Activated CD4-positive, alpha-beta T cell treated with anti-CD3 and anti-CD28 coated beads for 36 hours (primary cell): ENCODE measurements at regions not wholly inside any gene's neighbourhood (a gene's known extent, or its start where the extent isn't known, plus 50 kb on each side); places are given as distances from the start of the nearest gene placed in this dataset.

Experiments
- ATAC-seq: fragments of 200-7000 bp; cut with Tn5 transposase; one replicate; pipeline ENCODE4 v1.10.0; 2021; ENCODE audit warnings: mild to moderate bottlenecking, moderate library complexity
- CTCF ChIA-PET: fragments of 350-600 bp; sonication (Branson Sonifier 250); formaldehyde crosslinking; loops from one replicate; lab custom pipeline; 2021; ENCODE audit warnings: antibody characterized with exemption; lab: Charles Lee
- POLR2A ChIA-PET: fragments of 350-600 bp; sonication (Branson Sonifier 250); formaldehyde crosslinking; loops from one replicate; lab custom pipeline; 2021; ENCODE audit warnings: antibody characterized with exemption, inconsistent platforms; lab: Charles Lee
- DNase-seq: peaks from one replicate; pipeline ENCODE4 v3.0.0-alpha.2; 2020
- H3K27ac Mint-ChIP-seq: one replicate; pipeline ENCODE4 v1.8.0; 2021; ENCODE audit warnings: mixed read lengths
- H3K27me3 Mint-ChIP-seq: one replicate; pipeline ENCODE4 v1.8.0; 2021; ENCODE audit warnings: mixed read lengths
- H3K36me3 Mint-ChIP-seq: one replicate; pipeline ENCODE4 v1.8.0; 2021; ENCODE audit warnings: low read depth, mixed read lengths
- H3K4me1 Mint-ChIP-seq: one replicate; pipeline ENCODE4 v1.8.0; 2021; ENCODE audit warnings: mixed read lengths
- H3K4me3 Mint-ChIP-seq: one replicate; pipeline ENCODE4 v1.8.0; 2021; ENCODE audit warnings: mild to moderate bottlenecking, moderate library complexity, mixed read lengths
- H3K9me3 Mint-ChIP-seq: one replicate; pipeline ENCODE4 v1.8.0; 2021; ENCODE audit warnings: low read depth, mixed read lengths
- intact Hi-C, 2 experiments: fragments of 100-400 bp; cut with DNase I in 1 of 2; cut with micrococcal nuclease in 1 of 2; formaldehyde crosslinking; loops; one replicate each; pipeline versions ENCODE4 v1.14.2 to v1.15.1; 2022 to 2024; cut with DNase I, micrococcal nuclease

GRCh38 chr15:69958496-69959084 is 139.1 kb downstream of the TLE3 start:
- Mint-ChIP-seq H3K36me3 (no peaks in the 10 kb centered on the region), H3K4me1 (no peaks in the 10 kb centered on the region), H3K27ac (no peak overlapping the region), H3K4me3 (no peak overlapping the region), H3K9me3 (no peaks in the 10 kb centered on the region), H3K27me3 (no peaks in the 10 kb centered on the region)
- peak; percentile 57 for ATAC-seq
- ChIA-PET CTCF (interaction anchor here (0.5 to 0.7 kb wide), 2 partner anchors 495 to 1511 kb away, joined by 3 read pairs; no protein-coding TSS in a partner anchor), POLR2A (no interaction called here)
- intact Hi-C loops, result no loop called here
- DNase-seq, result no peak

DNA sequence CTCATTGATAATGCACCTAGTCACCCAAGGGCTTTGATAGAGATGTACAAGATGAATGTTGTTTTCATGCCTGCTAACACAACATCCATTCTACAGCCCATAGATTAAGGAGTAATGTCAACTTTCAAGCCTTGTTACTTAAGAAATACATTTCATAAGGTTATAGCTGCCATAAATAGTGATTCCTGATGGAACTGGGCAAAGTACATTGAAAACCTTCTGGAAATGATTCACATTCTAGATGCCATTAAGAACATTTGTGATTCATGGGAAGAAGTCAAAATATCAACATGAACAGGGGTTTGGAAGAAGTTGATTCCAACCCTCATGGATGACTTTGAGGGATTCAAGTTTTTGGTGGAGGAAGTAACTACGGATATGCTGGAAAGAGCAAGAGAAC is 135.2 kb downstream of the TLE3 start:
- intact Hi-C loops, result no loop called here
- POLR2A ChIA-PET, result no interaction called here
- H3K9me3 Mint-ChIP-seq, result no peaks in the 10 kb centered on the region

DNA sequence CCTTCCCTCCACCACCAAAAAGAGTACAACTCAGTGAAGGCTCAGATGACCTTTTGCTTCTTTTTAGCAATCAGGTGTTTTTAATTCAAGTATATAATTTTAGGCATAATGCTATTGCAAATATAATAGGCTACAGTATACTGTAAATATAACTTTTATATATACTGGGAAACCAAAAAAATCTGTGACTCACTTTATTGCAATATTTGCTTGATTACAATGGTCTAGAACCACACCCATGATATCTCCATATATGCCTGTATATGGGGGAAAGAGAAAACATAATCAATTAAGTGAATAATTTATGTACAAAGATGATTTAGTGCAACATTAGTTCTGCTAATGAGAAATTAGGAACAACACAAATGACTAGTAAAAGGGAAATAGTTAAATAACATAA is 134.3 kb downstream of the TLE3 start:
- no peaks in the 10 kb centered on the region for H3K9me3 Mint-ChIP-seq
- ChIA-PET CTCF (no interaction called here), POLR2A (no interaction called here)
- no peak for DNase-seq
- intact Hi-C loops, result no loop called here
- H3K27me3 Mint-ChIP-seq, result no peaks in the 10 kb centered on the region
- H3K27ac Mint-ChIP-seq, result no peak overlapping the region
- H3K4me3 Mint-ChIP-seq, result no peak overlapping the region
- H3K36me3 Mint-ChIP-seq, result no peaks in the 10 kb centered on the region
- no peak for ATAC-seq
- H3K4me1 Mint-ChIP-seq, result no peaks in the 10 kb centered on the region

More for the DNA sequence above, 135.2 kb downstream of the TLE3 start:
- CTCF ChIA-PET, result interaction anchor here (0.7 kb wide), 1 partner anchor 250 kb away, joined by 3 read pairs; no protein-coding TSS in a partner anchor
- Mint-ChIP-seq H3K4me1 (no peaks in the 10 kb centered on the region), H3K27me3 (no peaks in the 10 kb centered on the region), H3K27ac (no peak overlapping the region), H3K36me3 (no peaks in the 10 kb centered on the region), H3K4me3 (no peak overlapping the region)
- ATAC-seq (no peak), DNase-seq (no peak)

- H3K4me3 Mint-ChIP-seq, result no peak overlapping the region
- no peak for ATAC-seq
- no peaks in the 10 kb centered on the region for H3K36me3 Mint-ChIP-seq
- ChIA-PET POLR2A (no interaction called here), CTCF (interaction anchor here (0.7 to 1.7 kb wide), 3 partner anchors 12 to 641 kb away, joined by 3 to 5 read pairs (median 4); no protein-coding TSS in a partner anchor)
- H3K4me1 Mint-ChIP-seq, result no peaks in the 10 kb centered on the region
- H3K27me3 Mint-ChIP-seq, result peaks cover 16% of the 10 kb centered on the region
- DNase-seq, result no peak
- no peak overlapping the region for H3K27ac Mint-ChIP-seq
- intact Hi-C loops, result no loop called here
- no peaks in the 10 kb centered on the region for H3K9me3 Mint-ChIP-seq
These were observed 125.9 kb downstream of the TLE3 start for GRCh38 chr15:69971771-69972170.

- ATAC-seq, result no peak
- intact Hi-C loops, result no loop called here
These were observed 125.3 kb downstream of the TLE3 start for GRCh38 chr15:69972436-69972835.

DNA sequence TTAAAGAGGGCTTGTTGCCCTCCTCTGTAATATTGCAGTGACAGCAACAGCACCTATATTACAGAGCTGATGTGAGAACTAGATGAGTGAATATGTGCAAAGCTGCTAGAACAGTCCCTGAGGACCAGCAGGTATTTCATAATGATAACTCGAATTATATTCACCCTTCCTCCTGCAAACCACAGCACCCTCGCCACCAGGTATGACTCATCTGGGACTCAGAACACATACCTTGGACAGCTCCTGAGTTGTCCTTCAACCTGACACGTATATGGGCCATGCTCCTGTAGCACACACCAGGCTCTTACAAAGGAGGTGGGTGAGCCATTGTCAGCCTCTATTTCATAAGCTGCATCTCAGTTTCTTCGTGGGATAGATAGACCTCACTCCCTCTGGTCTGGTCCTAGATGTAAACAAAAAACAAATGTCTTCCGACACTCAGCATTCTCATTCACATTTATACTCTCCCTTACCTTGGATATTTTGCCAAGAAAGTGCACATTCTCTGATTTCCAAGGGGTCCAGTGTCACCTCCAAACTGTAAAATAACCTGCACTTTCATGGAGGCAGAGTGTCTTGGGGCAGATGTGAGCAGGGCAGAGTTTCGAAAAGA is 124.5 kb downstream of the TLE3 start:
- Mint-ChIP-seq H3K27me3 (peaks cover 20% of the 10 kb centered on the region), H3K27ac (no peak overlapping the region), H3K9me3 (no peaks in the 10 kb centered on the region), H3K4me1 (no peaks in the 10 kb centered on the region), H3K36me3 (no peaks in the 10 kb centered on the region), H3K4me3 (no peak overlapping the region)
- peak; percentile 69 for DNase-seq
- peak; percentile 78 for ATAC-seq
- intact Hi-C loops, result no loop called here
- CTCF ChIA-PET, result interaction anchor here (1.7 kb wide), 1 partner anchor 11 kb away, joined by 5 read pairs; no protein-coding TSS in a partner anchor
- POLR2A ChIA-PET, result interaction anchor here (0.6 kb wide), 1 partner anchor 12 kb away, joined by 4 read pairs; no protein-coding TSS in a partner anchor

More at GRCh38 chr15:69972436-69972835, 125.3 kb downstream of the TLE3 start:
- Mint-ChIP-seq H3K27me3 (peaks cover 16% of the 10 kb centered on the region), H3K4me3 (no peak overlapping the region), H3K27ac (no peak overlapping the region), H3K4me1 (no peaks in the 10 kb centered on the region), H3K9me3 (no peaks in the 10 kb centered on the region), H3K36me3 (no peaks in the 10 kb centered on the region)
- POLR2A ChIA-PET, result no interaction called here
- CTCF ChIA-PET, result interaction anchor here (0.7 to 1.7 kb wide), 3 partner anchors 12 to 641 kb away, joined by 3 to 5 read pairs (median 4); no protein-coding TSS in a partner anchor
- no peak for DNase-seq

DNA sequence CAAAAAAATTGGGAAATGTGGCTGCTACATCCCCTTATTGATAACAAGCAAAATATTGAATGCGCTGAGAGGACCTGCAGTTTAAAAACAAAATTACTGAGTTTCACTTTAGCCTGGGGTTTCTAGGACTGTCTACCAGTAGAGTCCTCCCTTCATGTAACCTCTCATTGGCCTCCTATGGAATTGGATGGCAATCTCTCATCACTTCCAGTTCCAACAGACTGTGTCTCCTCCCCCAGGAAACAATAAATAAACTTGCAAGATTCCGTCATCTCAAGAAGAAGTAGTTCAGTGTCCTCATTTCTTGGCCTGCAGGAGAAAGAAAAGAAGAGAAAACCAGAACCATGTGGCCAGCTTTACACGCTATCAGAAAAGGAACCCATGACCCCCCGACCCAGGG is 123.8 kb downstream of the TLE3 start:
- ATAC-seq, result no peak
- Mint-ChIP-seq H3K27me3 (peaks cover 20% of the 10 kb centered on the region), H3K4me3 (no peak overlapping the region), H3K9me3 (no peaks in the 10 kb centered on the region), H3K27ac (no peak overlapping the region), H3K36me3 (no peaks in the 10 kb centered on the region), H3K4me1 (no peaks in the 10 kb centered on the region)
- ChIA-PET CTCF (no interaction called here), POLR2A (interaction anchor here (0.6 kb wide), 1 partner anchor 12 kb away, joined by 4 read pairs; no protein-coding TSS in a partner anchor)
- intact Hi-C loops, result no loop called here
- DNase-seq, result no peak

GRCh38 chr15:69974321-69974720 is 123.4 kb downstream of the TLE3 start:
- Mint-ChIP-seq H3K36me3 (no peaks in the 10 kb centered on the region), H3K27ac (no peak overlapping the region), H3K9me3 (no peaks in the 10 kb centered on the region), H3K27me3 (peaks cover 21% of the 10 kb centered on the region), H3K4me3 (no peak overlapping the region), H3K4me1 (no peaks in the 10 kb centered on the region)
- ChIA-PET POLR2A (no interaction called here), CTCF (no interaction called here)
- DNase-seq, result no peak
- intact Hi-C loops, result no loop called here
- ATAC-seq, result no peak

DNA sequence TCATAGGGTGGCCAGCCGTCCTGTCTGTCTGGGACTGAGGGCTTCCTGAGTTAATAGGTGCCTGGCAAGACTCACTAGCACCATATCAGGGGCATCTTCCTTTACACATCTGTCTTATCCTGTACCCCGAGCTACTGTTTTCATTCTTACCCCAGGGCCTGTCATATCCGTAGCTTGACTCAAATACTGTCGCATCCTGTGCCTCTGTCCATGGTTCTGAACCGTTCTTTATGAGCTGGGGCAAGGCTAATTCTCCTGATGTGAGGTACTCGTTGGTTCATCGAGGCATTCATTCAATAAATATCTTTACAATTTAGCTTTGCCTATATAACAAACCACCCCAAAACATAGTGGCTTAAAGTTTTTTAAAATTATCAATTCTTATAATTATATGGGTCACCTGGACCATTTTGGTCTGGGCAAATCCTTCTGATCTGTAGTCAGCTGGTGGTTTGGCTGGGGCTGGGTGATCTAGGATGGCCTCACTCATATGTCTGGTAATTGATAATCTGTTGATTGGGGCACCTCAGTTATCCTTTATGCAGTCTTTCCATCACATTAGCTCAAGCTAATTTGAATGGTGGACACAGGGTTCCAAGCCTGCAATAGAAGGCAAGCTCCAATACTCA is 121.2 kb downstream of the TLE3 start:
- ChIA-PET POLR2A (interaction anchor here (0.5 to 1.0 kb wide), 2 partner anchors 26 to 130 kb away, joined by 3 to 6 read pairs; no protein-coding TSS in a partner anchor), CTCF (interaction anchor here (0.6 to 1.1 kb wide), 4 partner anchors 9 to 380 kb away, joined by 3 to 5 read pairs (median 4); no protein-coding TSS in a partner anchor)
- Mint-ChIP-seq H3K4me1 (no peaks in the 10 kb centered on the region), H3K4me3 (no peak overlapping the region), H3K36me3 (no peaks in the 10 kb centered on the region), H3K27ac (no peak overlapping the region), H3K27me3 (peaks cover 27% of the 10 kb centered on the region), H3K9me3 (no peaks in the 10 kb centered on the region)
- intact Hi-C loops, result loop anchor here in 1 of 2 experiments (5.0 kb wide), 1 partner anchor 249 kb away; no protein-coding TSS in a partner anchor
- ATAC-seq, result peak; percentile 92
- peak; percentile 80 for DNase-seq

- intact Hi-C loops, result loop anchor here in 1 of 2 experiments (5.0 kb wide), 1 partner anchor 251 kb away; no protein-coding TSS in a partner anchor
These were observed 119.1 kb downstream of the TLE3 start for GRCh38 chr15:69978603-69979002.

DNA sequence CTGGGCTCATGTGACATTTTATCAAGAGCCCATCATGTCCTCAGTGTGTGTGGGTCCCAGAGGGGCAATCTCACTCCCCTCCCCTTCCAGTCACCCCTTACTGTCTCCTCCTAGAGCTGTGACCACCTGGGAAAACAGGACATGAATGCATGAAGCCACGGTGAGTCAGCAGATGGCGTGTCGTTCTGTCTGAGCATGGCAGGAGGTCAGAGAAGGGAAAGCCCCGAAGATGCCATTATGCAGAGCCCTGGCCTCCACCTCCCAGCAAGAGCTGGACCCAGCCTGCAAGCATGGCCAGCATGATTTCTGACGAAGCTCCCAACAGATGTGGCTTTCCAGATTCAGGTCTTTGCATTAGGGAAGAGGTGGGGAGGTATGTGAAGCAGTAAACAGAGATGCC is 118.5 kb downstream of the TLE3 start:
- Mint-ChIP-seq H3K4me1 (no peaks in the 10 kb centered on the region), H3K9me3 (no peaks in the 10 kb centered on the region), H3K27me3 (peaks cover 16% of the 10 kb centered on the region), H3K36me3 (no peaks in the 10 kb centered on the region), H3K4me3 (no peak overlapping the region), H3K27ac (no peak overlapping the region)
- no peak for DNase-seq
- ChIA-PET POLR2A (no interaction called here), CTCF (no interaction called here)
- intact Hi-C loops, result loop anchor here in 1 of 2 experiments (5.0 kb wide), 1 partner anchor 252 kb away; no protein-coding TSS in a partner anchor
- ATAC-seq, result no peak

More at GRCh38 chr15:69978603-69979002, 119.1 kb downstream of the TLE3 start:
- DNase-seq, result no peak
- peaks cover 20% of the 10 kb centered on the region for H3K27me3 Mint-ChIP-seq
- POLR2A ChIA-PET, result no interaction called here
- no peak overlapping the region for H3K27ac Mint-ChIP-seq
- CTCF ChIA-PET, result no interaction called here
- H3K36me3 Mint-ChIP-seq, result no peaks in the 10 kb centered on the region
- H3K4me1 Mint-ChIP-seq, result no peaks in the 10 kb centered on the region
- no peak overlapping the region for H3K4me3 Mint-ChIP-seq
- ATAC-seq, result no peak
- no peaks in the 10 kb centered on the region for H3K9me3 Mint-ChIP-seq
